OCI-LY7 (cell line): ENCODE measurements at regions not wholly inside any gene's neighbourhood (a gene's known extent, or its start where the extent isn't known, plus 50 kb on each side); places are given as distances from the start of the nearest gene placed in this dataset.
"Not testable (repeated sequence)": the region's sequence is repeated elsewhere in the genome, so short reads cannot be mapped to it uniquely, and the experiment has no call there.

ENCODE experiments used
- BruUV-seq: library from RNA; stranded (reverse); fragments of 400-500 nt; replicated peaks from 2 replicates; lab custom pipeline; 2021; lab: Mats Ljungman, UMichigan
- CTCF ChIA-PET: fragments of 300-600 bp; sonication (Branson Sonifier 250); formaldehyde crosslinking; loops from one replicate; lab custom pipeline; 2022; ENCODE audit warnings: antibody characterized with exemption; ENCODE audit not compliant: unreplicated experiment; lab: Charles Lee
- POLR2A ChIA-PET: fragments of 300-600 bp; sonication (Branson Sonifier 250); formaldehyde crosslinking; loops from one replicate; lab custom pipeline; 2022; ENCODE audit warnings: antibody characterized with exemption; lab: Charles Lee
- DNase-seq: peaks from one replicate; pipeline ENCODE4 v3.0.0-alpha.2; 2015; ENCODE audit warnings: low spot score
- H2AFZ ChIP-seq: fragments of 200-600 bp; sonication (generic), shearing (Covaris generic); 2 replicates; pipeline ENCODE4 v1.6.1; 2014; ENCODE audit warnings: mild to moderate bottlenecking, antibody characterized with exemption, low read length, moderate library complexity
- H3K27ac ChIP-seq: fragments of 200-600 bp; sonication (generic); 2 replicates; pipeline ENCODE4 v1.5.1; 2014; ENCODE audit warnings: mixed run types, low read depth, mild to moderate bottlenecking, moderate library complexity, low read length, inconsistent platforms; ENCODE audit not compliant: poor library complexity, severe bottlenecking
- H3K36me3 ChIP-seq: fragments of 200-600 bp; sonication (generic); 2 replicates; pipeline ENCODE4 v1.6.1; 2014; ENCODE audit warnings: mild to moderate bottlenecking, antibody characterized with exemption, low read length, moderate library complexity, mixed read lengths; ENCODE audit not compliant: insufficient read depth
- H3K4me1 ChIP-seq: fragments of 200-600 bp; sonication (generic); 2 replicates; pipeline ENCODE4 v1.5.1; 2014; ENCODE audit warnings: mild to moderate bottlenecking, low read length; ENCODE audit not compliant: insufficient read depth, poor library complexity, severe bottlenecking
- H3K4me2 ChIP-seq: fragments of 200-600 bp; sonication (generic); 2 replicates; pipeline ENCODE4 v1.6.1; 2014; ENCODE audit warnings: mild to moderate bottlenecking, low read length
- H3K4me3 ChIP-seq: fragments of 200-600 bp; sonication (generic); 2 replicates; pipeline ENCODE4 v1.5.1; 2014; ENCODE audit warnings: mild to moderate bottlenecking, low read depth, low read length; ENCODE audit not compliant: poor library complexity, severe bottlenecking
- H3K79me2 ChIP-seq: fragments of 200-600 bp; sonication (generic); 2 replicates; pipeline ENCODE4 v1.6.1; 2016; ENCODE audit warnings: low read depth, mild to moderate bottlenecking, low read length, moderate library complexity, mixed read lengths; ENCODE audit not compliant: insufficient read depth
- H3K9me2 ChIP-seq: fragments of 200-600 bp; sonication (generic); 2 replicates; pipeline ENCODE4 v1.6.1; 2016; ENCODE audit warnings: mild to moderate bottlenecking, low read length, mixed read lengths; ENCODE audit not compliant: insufficient read depth
- H3K9me3 ChIP-seq: fragments of 200-600 bp; sonication (generic); 2 replicates; pipeline ENCODE4 v1.6.1; 2014; ENCODE audit warnings: mild to moderate bottlenecking, mixed run types, low read length, mixed read lengths
- H4K20me1 ChIP-seq: fragments of 200-600 bp; sonication (generic); 2 replicates; pipeline ENCODE4 v1.6.1; 2014; ENCODE audit warnings: mild to moderate bottlenecking, antibody characterized with exemption, low read length, moderate library complexity, mixed read lengths; ENCODE audit not compliant: insufficient read depth
- CTCF ChIP-seq: fragments of 200-600 bp; sonication (generic); conservative IDR thresholded peaks from 2 replicates; pipeline ENCODE4 v1.5.1; 2014; ENCODE audit warnings: mild to moderate bottlenecking, antibody characterized with exemption, low read length, moderate library complexity, mixed read lengths
- EZH2phosphoT487 ChIP-seq: fragments of 200-600 bp; sonication (generic); IDR thresholded peaks from 2 replicates; pipeline ENCODE4 v1.6.1; 2018; ENCODE audit warnings: low read depth, borderline replicate concordance, mild to moderate bottlenecking, mixed run types, antibody characterized with exemption, low read length, moderate library complexity, mixed read lengths
- intact Hi-C: fragments of 100-400 bp; cut with micrococcal nuclease; formaldehyde crosslinking; loops from one replicate; pipeline ENCODE4 v1.10.0; 2022; ENCODE audit not compliant: unreplicated experiment

GRCh38 chr14:29982171-29982570 lies 54.5 kb upstream of the PRKD1 start:
- ChIA-PET POLR2A (no interaction called here), CTCF (no interaction called here)
- no peak for DNase-seq
- H3K9me3 ChIP-seq = no peaks in the 10 kb centered on the region
- no TSS peak for BruUV-seq
- H3K36me3 ChIP-seq = no peaks in the 10 kb centered on the region
- no peaks in the 10 kb centered on the region for H3K79me2 ChIP-seq
- no peaks in the 10 kb centered on the region for H3K4me1 ChIP-seq
- no peaks in the 10 kb centered on the region; the same call in 1 of the 2 replicates for H3K9me2 ChIP-seq
- H2AFZ ChIP-seq = no peak overlapping the region
- H3K4me3 ChIP-seq = no peak overlapping the region
- no peak overlapping the region for H3K27ac ChIP-seq
- TF ChIP-seq EZH2phosphoT487 = no peak
- TF ChIP-seq CTCF = no peak
- intact Hi-C loops = no loop called here
- H3K4me2 ChIP-seq = no peak overlapping the region
- H4K20me1 ChIP-seq = no peaks in the 10 kb centered on the region

- ChIA-PET POLR2A (no interaction called here), CTCF (no interaction called here)
Measured at GRCh38 chr14:29982993-29983392, 55.3 kb upstream of the PRKD1 start.

DNA sequence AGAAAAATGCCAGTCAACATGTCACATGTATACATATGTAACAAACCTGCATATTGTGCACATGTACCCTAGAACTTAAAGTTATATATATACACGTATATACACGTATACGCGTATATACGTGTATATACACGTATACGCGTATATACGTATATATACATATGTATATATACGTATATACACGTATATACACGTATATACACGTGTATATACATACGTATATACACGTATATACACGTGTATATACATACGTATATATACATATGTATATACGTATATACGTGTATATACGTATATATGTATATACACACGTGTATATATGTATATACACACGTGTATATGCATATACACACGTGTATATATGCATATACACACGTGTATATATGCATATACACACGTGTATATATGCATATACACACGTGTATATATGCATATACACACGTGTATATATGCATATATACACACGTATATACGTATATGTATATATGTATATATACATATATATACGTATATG lies 62.8 kb upstream of the PRKD1 start:
- POLR2A ChIA-PET, H3K4me1 ChIP-seq, DNase-seq, H3K36me3 ChIP-seq, H3K4me2 ChIP-seq, H3K79me2 ChIP-seq, CTCF ChIA-PET, H3K27ac ChIP-seq, H3K9me2 ChIP-seq, H3K9me3 ChIP-seq, intact Hi-C loops, H2AFZ ChIP-seq, H3K4me3 ChIP-seq, H4K20me1 ChIP-seq, BruUV-seq: not testable (repeated sequence)

More at GRCh38 chr14:29982993-29983392, 55.3 kb upstream of the PRKD1 start:
- intact Hi-C loops = no loop called here
- H3K36me3 ChIP-seq = no peaks in the 10 kb centered on the region
- H3K27ac ChIP-seq = no peak overlapping the region
- no peak overlapping the region for H3K4me3 ChIP-seq
- TF ChIP-seq CTCF (no peak), EZH2phosphoT487 (no peak)
- H3K79me2 ChIP-seq = no peaks in the 10 kb centered on the region
- no peak for DNase-seq
- no peaks in the 10 kb centered on the region for H3K4me1 ChIP-seq
- no peaks in the 10 kb centered on the region; the same call in 1 of the 2 replicates for H3K9me2 ChIP-seq
- H3K9me3 ChIP-seq = no peaks in the 10 kb centered on the region
- H3K4me2 ChIP-seq = no peak overlapping the region
- H4K20me1 ChIP-seq = no peaks in the 10 kb centered on the region
- H2AFZ ChIP-seq = no peak overlapping the region
- no TSS peak for BruUV-seq
